OCI-LY3 (cell line): ENCODE measurements at regions not wholly inside any gene's neighbourhood (a gene's known extent, or its start where the extent isn't known, plus 50 kb on each side); places are given as distances from the start of the nearest gene placed in this dataset.
A peak's percentile ranks its signal among the peaks of the same experiment; 100 is the strongest.

Experiments used
- CTCF ChIP-seq: fragments of 200-600, 300-600 bp; sonication (generic); IDR thresholded peaks from 2 replicates; pipeline ENCODE4 v1.5.1; 2014; ENCODE audit warnings: antibody characterized with exemption, low read length, low read depth
- EZH2phosphoT487 ChIP-seq: fragments of 200-600 bp; shearing (Covaris generic); IDR thresholded peaks from 2 replicates; pipeline ENCODE4 v1.6.1; 2018; ENCODE audit warnings: antibody characterized with exemption, mixed run types, low read depth

- TF ChIP-seq CTCF (peak; percentile 61), EZH2phosphoT487 (no peak)
Observed at GRCh38 chr7:80392229-80393169, 119.4 kb downstream of the GNAT3 start.
